GM19328 (cell line): ENCODE measurements at regions not wholly inside any gene's neighbourhood (a gene's known extent, or its start where the extent isn't known, plus 50 kb on each side); places are given as distances from the start of the nearest gene placed in this dataset.

Source experiments
- ATAC-seq: cut with Tn5 transposase; IDR thresholded peaks from one replicate; pipeline ENCODE4 v1.9.1; 2021; ENCODE audit warnings: mild to moderate bottlenecking, moderate library complexity; ENCODE audit not compliant: unreplicated experiment

DNA sequence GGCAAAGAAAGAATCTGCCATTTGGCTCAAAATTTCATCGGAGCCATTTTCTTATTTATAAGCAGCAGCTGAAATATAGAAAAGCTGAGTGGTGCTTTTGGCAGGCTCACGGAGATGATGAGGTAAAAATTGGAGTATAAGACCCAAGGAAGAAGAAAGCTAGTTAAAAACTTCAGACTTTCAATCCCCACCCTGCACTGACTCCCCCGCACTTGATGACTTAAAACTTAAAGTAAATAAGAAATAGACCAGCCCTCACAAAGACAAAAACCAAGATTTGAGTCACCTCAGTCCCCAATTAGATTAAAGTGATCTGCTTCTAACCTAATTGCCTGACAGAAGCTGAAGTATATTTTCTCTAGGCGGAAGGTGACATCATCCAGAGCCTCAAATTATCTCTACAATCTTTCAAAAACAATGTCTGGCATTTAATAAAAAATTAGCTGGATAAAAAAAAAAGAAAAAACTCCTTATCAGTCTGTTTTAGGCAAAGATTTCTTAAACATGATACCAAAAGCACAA lies 124.0 kb upstream of the PJA2 start:
- ATAC-seq, result no peak

DNA sequence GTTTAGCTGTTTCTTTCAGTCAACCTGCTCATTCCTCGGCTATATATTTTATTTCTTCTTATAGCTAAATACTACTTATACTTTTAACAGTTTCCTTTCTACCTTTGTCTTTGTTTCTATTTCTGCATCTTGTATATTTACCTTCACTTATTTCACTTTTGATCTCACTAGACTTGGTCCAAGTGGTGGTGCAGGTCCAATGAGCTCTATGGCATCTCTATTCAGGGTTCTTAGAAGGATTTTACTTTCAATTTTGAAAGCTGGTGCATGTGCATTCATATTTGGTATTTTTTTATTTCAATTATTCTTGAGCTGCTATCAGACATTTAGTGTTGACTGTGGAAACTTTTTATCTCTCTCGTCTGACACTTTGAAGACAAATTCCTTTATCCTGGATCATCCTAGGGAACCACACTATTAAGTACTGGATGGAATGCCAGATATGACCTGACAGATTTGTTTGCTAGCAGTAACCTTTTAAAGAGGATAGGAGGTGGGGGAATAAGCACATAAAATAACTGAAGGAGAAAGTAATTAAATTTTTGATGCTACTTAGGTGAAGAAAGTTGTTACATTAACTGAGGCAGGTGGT lies 123.1 kb upstream of the PJA2 start:
- ATAC-seq, result no peak

DNA sequence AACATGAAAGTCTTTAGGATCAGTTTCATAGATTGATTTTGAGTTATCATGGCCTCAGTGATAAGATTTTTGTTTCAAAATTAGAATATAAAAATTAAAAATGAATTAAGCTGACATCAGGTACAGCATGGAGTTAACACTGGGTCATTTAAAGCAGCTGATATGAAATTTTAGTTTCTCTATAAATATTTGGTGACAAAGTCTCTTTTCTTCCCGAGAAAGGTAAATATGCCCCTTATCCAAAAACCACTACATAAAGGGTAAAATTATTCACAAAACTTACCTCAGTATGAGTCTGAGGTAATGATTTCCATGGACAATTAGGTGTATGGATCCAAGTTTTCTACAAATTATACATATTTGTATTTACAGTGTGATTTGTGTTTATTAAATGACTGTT lies 121.5 kb upstream of the PJA2 start:
- ATAC-seq, result no peak

DNA sequence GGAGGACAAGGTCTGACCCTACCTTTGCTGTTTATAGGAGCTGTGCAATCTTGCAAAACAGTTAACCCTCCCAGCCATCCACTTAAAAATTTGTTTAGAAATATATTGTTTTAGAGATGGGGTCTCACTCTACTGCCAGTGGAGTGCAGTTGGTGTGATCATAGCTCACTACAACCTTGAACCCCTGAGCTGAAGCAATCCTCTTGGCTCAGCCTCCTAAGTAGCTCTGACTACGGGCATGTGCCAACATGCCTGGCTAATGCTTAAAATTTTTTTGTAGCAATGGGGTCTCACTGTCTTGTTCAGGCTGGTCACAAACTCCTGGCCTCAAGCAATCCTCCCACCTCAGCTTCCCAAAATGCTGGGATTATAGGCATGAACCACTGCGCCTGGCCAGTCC lies 120.2 kb upstream of the PJA2 start:
- no peak for ATAC-seq

DNA sequence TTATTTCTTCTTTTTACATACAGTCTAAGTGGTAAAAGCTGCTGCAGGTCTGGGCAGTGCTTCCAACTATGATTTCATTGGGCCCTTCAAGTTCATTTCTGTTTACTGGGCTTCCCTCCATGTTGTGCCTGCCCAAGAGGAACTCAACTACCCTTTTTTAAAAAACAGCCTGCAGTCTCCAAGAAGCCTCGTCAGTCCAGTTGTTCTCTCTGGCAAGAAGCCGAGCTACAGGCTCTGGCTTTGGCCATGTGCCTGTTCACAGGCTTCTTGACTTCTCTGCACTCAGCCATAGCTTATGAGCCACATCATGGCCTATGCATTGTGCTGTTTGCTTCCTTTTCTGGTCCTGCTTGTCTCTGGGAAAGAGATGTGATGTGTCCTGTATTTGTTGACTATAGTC lies 119.7 kb upstream of the PJA2 start:
- no peak for ATAC-seq

DNA sequence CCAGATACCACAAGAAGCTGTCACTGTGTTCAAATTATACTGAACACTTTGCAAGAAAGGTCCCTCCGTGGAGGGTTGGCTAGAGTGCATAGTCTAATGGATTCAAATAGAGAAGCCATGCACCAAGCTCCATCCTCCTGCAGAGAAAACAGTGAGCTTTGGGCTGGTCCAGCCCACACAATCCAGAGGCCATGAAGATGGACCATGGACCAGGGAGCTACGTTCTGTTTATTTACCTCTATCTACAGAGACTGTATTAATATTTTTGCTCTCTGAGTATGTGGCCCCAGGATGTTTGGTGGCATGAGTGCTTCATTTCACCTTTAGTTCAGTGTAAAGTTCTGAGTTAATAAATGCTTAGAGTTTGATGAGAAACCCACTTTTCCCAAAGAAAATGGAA lies 114.8 kb upstream of the PJA2 start:
- no peak for ATAC-seq

DNA sequence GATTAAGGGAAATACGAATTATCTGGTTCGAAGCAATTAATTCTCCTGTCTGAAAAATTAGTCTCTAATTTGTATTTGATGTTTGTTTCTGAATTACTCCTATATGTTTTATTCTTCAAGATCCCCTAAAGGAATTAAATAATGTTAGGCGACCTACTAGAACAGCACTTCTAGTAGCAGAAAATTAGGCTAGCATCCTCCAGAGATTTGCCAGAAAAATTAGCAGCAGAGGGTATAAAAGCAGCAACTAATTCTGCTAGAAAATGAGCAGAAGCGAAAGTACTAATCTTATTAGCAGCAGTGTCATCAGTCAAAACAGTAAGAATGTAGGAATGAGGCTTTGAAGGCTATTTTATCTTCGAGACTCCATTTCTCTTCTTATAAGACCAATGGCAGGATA lies 114.3 kb upstream of the PJA2 start:
- ATAC-seq, result no peak

DNA sequence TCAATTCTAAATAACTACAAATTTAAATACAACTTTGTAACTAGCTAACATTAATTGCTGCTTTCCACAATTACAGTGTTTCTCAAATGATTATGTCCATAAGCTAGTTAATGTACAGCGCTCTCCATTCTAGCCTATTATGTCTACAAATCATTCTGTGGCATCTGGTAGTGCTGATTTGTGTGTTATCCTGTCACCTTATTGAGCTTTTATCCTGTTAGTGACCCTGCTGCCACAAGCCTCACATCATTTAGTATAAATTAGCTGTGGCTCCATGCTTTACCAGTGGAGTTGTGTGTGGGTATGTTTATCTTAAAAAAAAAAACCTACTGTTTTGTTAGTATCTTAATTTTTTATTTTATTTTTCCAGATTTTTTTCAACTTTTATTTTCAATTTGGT lies 112.6 kb upstream of the PJA2 start:
- no peak for ATAC-seq

DNA sequence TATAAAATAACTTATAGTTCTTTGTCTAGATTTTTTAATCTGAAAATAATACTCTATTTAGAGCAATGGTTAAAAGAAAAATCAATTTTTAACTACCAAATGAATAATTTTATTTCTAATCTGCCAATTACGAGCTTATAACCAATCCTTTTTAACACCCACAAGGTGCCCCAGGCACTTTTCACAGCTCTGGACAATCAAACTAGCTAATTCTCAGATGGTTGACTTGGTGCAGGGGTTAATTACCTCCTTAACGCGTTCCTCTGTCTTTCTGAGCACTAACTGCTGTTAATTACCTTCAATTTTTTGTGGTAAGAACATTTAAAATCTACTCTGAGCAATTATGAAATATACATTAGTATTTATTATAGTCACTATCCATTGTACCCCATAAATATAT lies 109.6 kb upstream of the PJA2 start:
- no peak for ATAC-seq

DNA sequence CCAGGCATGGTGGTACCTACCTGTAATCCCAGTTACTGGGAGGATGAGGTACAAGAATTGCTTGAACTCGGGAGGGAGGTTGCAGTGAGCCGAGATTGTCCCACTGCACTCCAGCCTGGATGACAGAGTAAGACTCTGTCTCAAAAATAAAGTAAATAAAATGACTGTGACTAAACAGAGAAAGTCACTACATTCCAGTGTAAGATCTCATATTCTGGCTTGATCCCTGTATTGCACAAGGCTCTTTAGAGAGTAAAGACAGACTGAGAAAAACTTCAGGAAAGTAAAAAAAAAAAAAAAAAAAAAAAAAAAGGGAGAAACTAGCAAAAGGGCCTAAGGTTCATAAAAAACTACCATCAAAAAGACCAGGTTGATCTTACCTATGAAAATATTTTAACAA lies 106.6 kb upstream of the PJA2 start:
- ATAC-seq, result no peak

DNA sequence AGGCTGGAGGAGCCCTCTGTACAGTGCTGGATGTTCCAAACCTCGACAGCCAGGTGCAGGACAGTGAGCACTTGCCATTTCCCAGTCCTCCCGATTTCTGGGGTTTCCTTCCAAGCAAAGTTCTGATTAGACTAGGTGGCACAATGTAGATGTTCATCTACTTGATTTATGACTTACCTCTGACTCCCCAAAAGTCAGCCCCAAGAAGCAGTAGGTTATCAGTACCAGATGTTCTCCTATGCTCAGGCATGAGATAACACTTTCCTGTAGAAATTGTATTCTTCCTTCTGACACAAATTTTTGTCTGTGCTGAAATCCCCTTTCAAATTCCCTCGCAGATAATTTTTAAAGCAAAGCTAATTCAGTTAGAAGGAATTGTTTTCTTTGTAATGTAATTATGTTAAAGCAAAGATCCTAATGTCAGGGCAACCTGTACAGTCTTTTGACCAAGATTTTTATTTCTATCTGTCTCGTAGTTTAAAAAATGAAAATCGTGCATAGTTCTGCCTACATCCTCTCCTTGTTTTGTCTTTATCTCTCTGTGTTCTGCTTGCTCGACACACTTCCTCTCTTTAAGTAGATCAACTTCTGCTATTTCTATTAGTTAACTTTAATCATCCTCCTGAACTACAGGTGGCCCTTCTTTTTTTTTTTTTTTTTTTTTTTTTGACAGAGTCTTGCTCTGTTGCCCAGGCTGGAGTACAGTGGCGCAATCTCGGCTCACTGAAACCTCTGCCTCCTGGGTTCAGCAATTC lies 102.4 kb upstream of the PJA2 start:
- ATAC-seq, result no peak

DNA sequence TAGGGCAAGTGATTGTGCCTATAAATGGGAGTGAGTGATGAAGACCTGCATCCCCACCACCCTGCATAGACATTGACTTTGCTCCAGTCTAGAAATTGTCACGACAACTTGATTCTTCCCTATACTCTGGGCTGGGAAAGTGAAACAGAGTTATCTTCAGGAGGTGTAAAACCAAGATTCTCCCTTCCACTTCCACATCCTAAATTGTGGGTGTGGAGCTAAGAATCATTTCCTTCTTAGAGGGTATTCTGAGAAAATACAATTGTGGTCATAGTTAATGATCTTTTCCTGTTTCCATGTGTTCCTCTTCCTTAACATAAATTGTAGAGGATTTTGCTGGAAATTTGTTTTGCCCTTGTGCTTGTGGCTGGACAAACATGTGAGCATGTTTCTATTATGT lies 96.8 kb upstream of the PJA2 start:
- ATAC-seq, result no peak

DNA sequence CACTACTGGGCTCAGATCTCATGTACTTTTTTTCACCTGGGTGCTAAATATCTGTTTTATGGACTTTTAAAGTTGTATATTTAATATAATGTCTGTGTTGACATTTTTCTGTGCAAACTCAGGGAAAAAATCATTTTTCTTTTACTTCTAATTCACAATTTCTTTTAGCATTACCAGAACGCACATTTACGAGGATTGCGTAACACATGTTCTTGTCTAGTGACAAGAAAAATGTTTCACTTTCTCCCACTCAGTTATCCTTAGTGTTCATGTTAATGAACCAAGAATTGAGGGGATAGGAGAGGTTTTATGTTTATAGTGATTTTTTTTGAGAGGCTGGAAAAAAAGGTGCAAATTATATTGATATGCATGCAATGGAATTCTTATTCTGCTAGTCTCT lies 86.3 kb upstream of the PJA2 start:
- no peak for ATAC-seq

DNA sequence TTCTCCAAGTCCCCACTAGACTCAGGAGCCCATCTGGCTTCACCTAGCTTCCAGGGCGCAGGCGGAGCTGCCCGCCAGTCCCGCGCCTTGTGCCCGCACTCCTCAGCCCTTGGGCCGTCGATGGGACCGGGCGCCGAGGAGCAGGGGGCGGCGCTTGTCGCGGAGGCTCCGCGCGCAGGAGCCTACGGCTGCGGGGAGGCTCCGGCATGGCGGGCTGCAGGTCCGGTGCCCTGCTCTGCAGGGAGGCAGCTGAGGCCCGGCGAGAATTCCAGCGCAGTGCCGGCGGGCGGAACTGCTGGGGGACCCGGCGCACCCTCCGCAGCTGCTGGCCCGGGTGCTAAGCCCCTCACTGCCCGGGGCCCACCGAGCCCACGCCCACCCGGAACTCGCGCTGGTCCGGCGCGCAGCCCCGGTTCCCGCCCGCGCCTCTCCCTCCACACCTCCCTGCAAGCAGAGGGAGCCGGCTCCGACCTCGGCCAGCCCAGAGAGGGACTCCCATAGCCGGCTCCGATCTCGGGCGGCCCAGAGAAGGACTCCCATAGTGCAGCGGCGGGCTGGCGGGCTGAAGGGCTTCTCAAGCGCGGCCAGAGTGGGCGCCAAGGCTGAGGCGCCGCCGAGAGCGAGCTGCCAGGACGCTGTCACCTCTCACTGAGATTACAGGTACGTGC lies 78.1 kb upstream of the PJA2 start:
- ATAC-seq, result no peak

DNA sequence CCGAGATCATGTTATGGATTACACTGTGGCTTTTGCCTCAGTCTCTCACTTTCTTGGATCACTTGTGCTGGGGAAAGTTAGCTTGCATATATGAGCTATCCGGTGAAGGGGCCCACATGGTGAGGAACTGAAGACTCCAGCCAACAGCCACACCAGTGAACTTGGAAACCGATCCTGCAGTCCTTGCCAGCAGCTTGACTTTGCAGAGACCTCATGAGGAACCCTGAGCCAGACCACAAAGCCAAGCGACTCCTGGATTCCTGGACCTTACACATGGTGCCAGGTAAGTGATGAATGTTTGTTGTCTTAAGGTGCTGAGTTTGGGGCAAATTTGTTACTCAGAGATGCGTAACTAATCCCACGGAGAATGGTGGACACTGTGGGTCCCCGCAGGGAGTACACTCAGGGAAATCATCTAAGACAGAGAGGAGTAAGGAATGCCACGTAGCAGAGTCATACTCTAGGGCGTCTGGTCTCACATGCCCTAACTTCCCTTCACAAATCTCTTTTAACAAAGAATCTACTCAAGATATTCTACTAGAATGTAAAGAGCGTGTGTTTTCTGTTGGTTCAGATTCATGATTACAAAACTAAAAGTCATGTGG lies 76.5 kb upstream of the PJA2 start:
- no peak for ATAC-seq

DNA sequence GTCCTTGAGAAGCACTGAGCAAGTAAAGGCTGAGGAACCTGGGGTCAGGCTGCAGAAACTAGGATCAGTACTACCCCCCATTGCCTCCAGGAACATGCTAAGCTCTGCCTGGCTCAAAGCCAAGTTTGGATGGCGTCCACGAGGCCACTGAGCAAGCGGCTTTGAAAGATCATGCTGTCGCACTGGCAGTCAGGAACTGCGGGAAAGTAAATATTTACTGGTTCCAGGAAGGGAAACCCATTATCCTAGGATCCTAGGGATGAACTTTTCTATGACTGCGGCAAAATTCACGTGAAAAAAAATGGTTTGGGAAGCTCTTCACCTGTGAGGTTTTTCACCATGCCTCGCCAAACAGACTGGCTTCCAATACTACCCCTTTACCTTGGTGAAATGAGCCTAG lies 75.3 kb upstream of the PJA2 start:
- ATAC-seq, result no peak

DNA sequence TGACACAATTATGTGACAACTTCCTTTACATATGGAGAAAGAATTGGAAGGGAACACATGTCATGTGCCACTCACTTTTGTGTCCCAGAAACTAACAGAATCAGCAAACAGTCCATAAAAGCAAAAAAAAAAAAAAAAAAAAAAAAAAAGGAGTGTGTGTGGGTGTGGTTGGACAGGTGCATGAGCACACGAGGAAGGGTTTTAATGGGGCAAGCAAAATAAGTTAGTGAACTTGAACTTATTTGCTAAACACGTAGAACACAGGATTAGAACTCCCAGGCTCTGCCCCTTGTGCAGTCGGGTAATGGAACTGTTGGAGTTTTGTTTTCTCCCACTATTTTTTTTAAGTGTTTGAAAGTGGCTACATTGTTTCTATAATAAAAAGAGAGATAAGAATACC lies 74.8 kb upstream of the PJA2 start:
- ATAC-seq, result no peak

DNA sequence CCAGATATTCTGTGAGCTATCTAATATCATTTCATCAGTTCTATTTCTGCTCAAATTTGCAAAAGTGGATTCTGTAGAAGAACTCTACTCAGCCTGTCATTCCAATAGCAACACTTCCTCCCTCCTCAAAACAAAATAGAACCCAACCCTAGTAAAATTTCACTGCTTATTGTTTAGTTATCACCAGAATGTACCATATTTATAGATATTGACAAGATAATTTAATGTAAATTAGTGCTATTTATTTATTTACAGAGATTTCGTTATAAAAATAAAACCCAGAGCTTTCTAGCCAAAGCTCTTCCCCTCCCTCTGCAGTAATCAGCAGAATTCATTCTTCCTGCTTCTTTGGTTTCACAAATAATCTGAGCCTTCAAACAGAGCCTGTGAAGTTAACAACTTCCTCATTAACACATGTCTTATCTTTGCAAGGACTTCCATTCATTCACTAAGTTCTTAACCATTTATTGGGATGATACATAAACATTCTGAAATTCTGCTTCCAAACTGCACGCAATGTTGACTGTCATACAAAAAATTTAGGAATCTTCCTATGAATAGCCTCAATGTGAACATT lies 73.7 kb upstream of the PJA2 start:
- no peak for ATAC-seq

DNA sequence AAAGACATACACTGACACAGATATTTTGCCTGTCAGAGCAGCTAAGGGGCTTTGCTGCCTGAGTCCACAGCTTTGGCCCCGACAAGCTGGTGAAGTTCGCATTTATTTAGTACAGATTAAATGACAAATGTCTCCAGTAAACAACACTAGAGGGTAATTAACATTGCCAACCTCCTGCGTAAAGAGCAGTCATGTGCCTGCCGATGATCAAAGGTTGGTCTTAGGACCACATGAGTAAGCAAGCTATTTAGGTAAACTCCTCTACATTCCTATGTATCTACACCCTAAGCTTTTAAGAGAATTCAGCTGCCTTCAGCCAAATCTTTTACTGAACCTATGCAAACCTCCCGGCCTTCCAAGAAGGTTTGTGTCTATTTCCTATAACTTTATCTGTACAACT lies 73.0 kb upstream of the PJA2 start:
- no peak for ATAC-seq

DNA sequence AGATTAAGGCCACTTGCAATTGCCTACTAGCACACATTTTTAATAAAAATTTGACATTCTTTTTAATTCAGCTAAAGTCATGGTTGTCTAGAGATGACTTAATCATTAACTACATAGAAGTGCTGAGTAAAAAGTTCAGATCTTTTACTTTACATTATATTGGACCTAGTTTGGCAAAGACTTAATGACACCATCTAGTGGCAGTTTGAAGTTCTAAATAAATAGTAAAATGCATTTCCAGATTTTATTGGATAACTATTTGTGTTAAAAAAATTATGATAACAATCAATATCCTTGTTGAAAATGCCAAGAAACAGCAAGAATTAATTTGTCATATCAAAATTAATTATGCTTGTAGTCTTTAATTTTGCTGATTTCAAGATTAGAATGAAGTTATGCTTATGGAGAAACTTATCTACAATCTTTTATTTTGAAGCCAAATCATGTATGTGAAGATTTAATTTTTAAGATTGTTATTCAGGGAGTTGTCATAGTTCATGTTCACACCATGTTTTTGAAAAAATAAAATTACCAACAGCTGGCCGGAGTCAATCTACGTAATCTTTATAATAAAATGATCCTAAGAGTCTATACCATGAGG lies 69.6 kb upstream of the PJA2 start:
- ATAC-seq, result no peak

DNA sequence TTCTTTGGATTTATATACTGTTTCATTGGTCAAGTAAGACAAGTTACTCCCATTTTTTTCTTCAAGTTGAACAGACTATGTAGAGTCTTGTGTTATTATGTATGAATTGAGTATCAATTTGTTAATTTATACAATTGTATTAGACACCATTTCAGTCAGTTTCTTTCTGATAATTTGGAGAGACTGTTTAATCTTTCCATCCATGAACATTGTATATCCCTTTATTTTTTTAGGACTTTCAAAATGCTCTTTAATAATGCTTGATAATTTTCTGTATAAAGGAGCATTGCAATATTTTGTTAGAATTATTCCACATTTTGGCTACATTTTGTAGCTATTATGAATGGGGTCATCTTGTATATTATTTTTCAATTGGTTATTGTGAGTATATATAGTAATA lies 69.1 kb upstream of the PJA2 start:
- ATAC-seq, result no peak
